Activated naive CD8-positive, alpha-beta T cell treated with anti-CD3 and anti-CD28 coated beads, Interleukin-2, amount 10 ng/mL, durations not matched to agents 7 days and 5 days (primary cell): ENCODE measurements at regions not wholly inside any gene's neighbourhood (a gene's known extent, or its start where the extent isn't known, plus 50 kb on each side); places are given as distances from the start of the nearest gene placed in this dataset.
"Not testable (repeated sequence)": the region's sequence is repeated elsewhere in the genome, so short reads cannot be mapped to it uniquely, and the experiment has no call there.

ENCODE experiments used
- ATAC-seq: fragments of 150-1000 bp; cut with Tn5 transposase; one replicate; pipeline ENCODE4 v1.10.0; 2021; ENCODE audit warnings: low read depth, moderate library complexity
- POLR2A ChIA-PET: fragments of 350-600 bp; sonication (Branson Sonifier 250); formaldehyde crosslinking; loops from one replicate; lab custom pipeline; 2021; ENCODE audit warnings: antibody characterized with exemption; lab: Charles Lee
- DNase-seq: peaks from one replicate; pipeline ENCODE4 v3.0.0; 2021
- H3K27ac Mint-ChIP-seq: one replicate; pipeline ENCODE4 v1.8.0; 2022; ENCODE audit warnings: mild to moderate bottlenecking, mixed read lengths
- H3K27me3 Mint-ChIP-seq: one replicate; pipeline ENCODE4 v1.8.0; 2022; ENCODE audit warnings: mild to moderate bottlenecking, moderate library complexity, mixed read lengths
- H3K36me3 Mint-ChIP-seq: one replicate; pipeline ENCODE4 v1.8.0; 2021; ENCODE audit warnings: mild to moderate bottlenecking, mixed read lengths
- H3K4me1 Mint-ChIP-seq: one replicate; pipeline ENCODE4 v1.8.0; 2021; ENCODE audit warnings: mixed read lengths
- H3K4me3 Mint-ChIP-seq: one replicate; pipeline ENCODE4 v1.8.0; 2022; ENCODE audit warnings: mild to moderate bottlenecking, moderate library complexity, mixed read lengths
- H3K9me3 Mint-ChIP-seq: one replicate; pipeline ENCODE4 v1.8.0; 2021; ENCODE audit warnings: mixed read lengths

- POLR2A ChIA-PET = no interaction called here
- H3K36me3 Mint-ChIP-seq = no peaks in the 10 kb centered on the region
- peaks cover 3% of the 10 kb centered on the region for H3K9me3 Mint-ChIP-seq
- no peak for ATAC-seq
- no peaks in the 10 kb centered on the region for H3K27me3 Mint-ChIP-seq
- H3K4me3 Mint-ChIP-seq = no peak overlapping the region
- DNase-seq = no peak
- H3K27ac Mint-ChIP-seq = no peak overlapping the region
- no peaks in the 10 kb centered on the region for H3K4me1 Mint-ChIP-seq
Measured at GRCh38 chr7:79922894-79923293, 211.7 kb upstream of the GNAI1 start.

- ATAC-seq (no peak), DNase-seq (no peak)
- no peak overlapping the region for H3K4me3 Mint-ChIP-seq
- no peaks in the 10 kb centered on the region for H3K27me3 Mint-ChIP-seq
- H3K9me3 Mint-ChIP-seq = peaks cover 3% of the 10 kb centered on the region
- POLR2A ChIA-PET = no interaction called here
- no peak overlapping the region for H3K27ac Mint-ChIP-seq
- peaks cover 5% of the 10 kb centered on the region for H3K36me3 Mint-ChIP-seq
- H3K4me1 Mint-ChIP-seq = peaks cover 3% of the 10 kb centered on the region
Measured at GRCh38 chr7:79921976-79922375, 212.7 kb upstream of the GNAI1 start.

GRCh38 chr7:79918632-79919031 lies 216.0 kb upstream of the GNAI1 start:
- H3K27me3 Mint-ChIP-seq, POLR2A ChIA-PET, H3K4me3 Mint-ChIP-seq, ATAC-seq, H3K9me3 Mint-ChIP-seq, DNase-seq, H3K27ac Mint-ChIP-seq: not testable (repeated sequence)
- Mint-ChIP-seq H3K36me3 (peaks cover 15% of the 10 kb centered on the region), H3K4me1 (peaks cover 19% of the 10 kb centered on the region)

- not testable (repeated sequence) for DNase-seq
Measured at GRCh38 chr7:79915346-79915745, 219.3 kb upstream of the GNAI1 start.

GRCh38 chr7:79912213-79912633 lies 222.4 kb upstream of the GNAI1 start:
- Mint-ChIP-seq H3K9me3 (no peaks in the 10 kb centered on the region), H3K27ac (peak overlapping the region; percentile 86), H3K36me3 (peaks cover 14% of the 10 kb centered on the region), H3K4me3 (peak overlapping the region; percentile 71), H3K27me3 (peaks cover 5% of the 10 kb centered on the region), H3K4me1 (peaks cover 47% of the 10 kb centered on the region)
- POLR2A ChIA-PET = interaction anchor here (1.3 kb wide), 1 partner anchor 64 kb away, joined by 4 read pairs; no protein-coding TSS in a partner anchor
- ATAC-seq = peak; percentile 92
- no peak for DNase-seq

More at GRCh38 chr7:79915346-79915745, 219.3 kb upstream of the GNAI1 start:
- ATAC-seq, POLR2A ChIA-PET, H3K9me3 Mint-ChIP-seq, H3K27me3 Mint-ChIP-seq: not testable (repeated sequence)
- peak overlapping the region; percentile 44 for H3K4me3 Mint-ChIP-seq
- H3K27ac Mint-ChIP-seq = peak overlapping the region; percentile 42
- peaks cover 44% of the 10 kb centered on the region for H3K4me1 Mint-ChIP-seq
- peaks cover 17% of the 10 kb centered on the region for H3K36me3 Mint-ChIP-seq

GRCh38 chr7:79911420-79911819 lies 223.2 kb upstream of the GNAI1 start:
- Mint-ChIP-seq H3K4me1 (peaks cover 44% of the 10 kb centered on the region), H3K27me3 (peaks cover 5% of the 10 kb centered on the region), H3K9me3 (no peaks in the 10 kb centered on the region), H3K36me3 (peaks cover 9% of the 10 kb centered on the region), H3K27ac (peak overlapping the region; percentile 86), H3K4me3 (peak overlapping the region; percentile 71)
- POLR2A ChIA-PET = interaction anchor here (1.3 kb wide), 1 partner anchor 65 kb away, joined by 4 read pairs; no protein-coding TSS in a partner anchor
- ATAC-seq = peak; percentile 25
- no peak for DNase-seq

GRCh38 chr7:79909176-79909575 lies 225.5 kb upstream of the GNAI1 start:
- H3K4me3 Mint-ChIP-seq = no peak overlapping the region
- H3K9me3 Mint-ChIP-seq = no peaks in the 10 kb centered on the region
- H3K4me1 Mint-ChIP-seq = peaks cover 30% of the 10 kb centered on the region
- no peak overlapping the region for H3K27ac Mint-ChIP-seq
- H3K36me3 Mint-ChIP-seq = peaks cover 3% of the 10 kb centered on the region
- ATAC-seq (no peak), DNase-seq (no peak)
- POLR2A ChIA-PET = no interaction called here
- H3K27me3 Mint-ChIP-seq = peaks cover 5% of the 10 kb centered on the region

GRCh38 chr7:79897166-79897565 lies 237.5 kb upstream of the GNAI1 start:
- Mint-ChIP-seq H3K36me3 (peaks cover 3% of the 10 kb centered on the region), H3K4me1 (no peaks in the 10 kb centered on the region)
- no peak for DNase-seq

GRCh38 chr7:79893991-79894390 lies 240.6 kb upstream of the GNAI1 start:
- no peak overlapping the region for H3K4me3 Mint-ChIP-seq
- POLR2A ChIA-PET = no interaction called here
- H3K4me1 Mint-ChIP-seq = no peaks in the 10 kb centered on the region
- H3K9me3 Mint-ChIP-seq = no peaks in the 10 kb centered on the region
- ATAC-seq (no peak), DNase-seq (no peak)
- H3K27me3 Mint-ChIP-seq = peaks cover 2% of the 10 kb centered on the region
- H3K36me3 Mint-ChIP-seq = peaks cover 2% of the 10 kb centered on the region
- H3K27ac Mint-ChIP-seq = no peak overlapping the region

More at GRCh38 chr7:79897166-79897565, 237.5 kb upstream of the GNAI1 start:
- POLR2A ChIA-PET = no interaction called here
- peaks cover 2% of the 10 kb centered on the region for H3K27me3 Mint-ChIP-seq
- no peak overlapping the region for H3K4me3 Mint-ChIP-seq
- ATAC-seq = no peak
- H3K27ac Mint-ChIP-seq = no peak overlapping the region
- no peaks in the 10 kb centered on the region for H3K9me3 Mint-ChIP-seq

GRCh38 chr7:79882922-79883321 lies 251.7 kb upstream of the GNAI1 start:
- H3K27ac Mint-ChIP-seq = no peak overlapping the region
- no peak for ATAC-seq
- H3K27me3 Mint-ChIP-seq = no peaks in the 10 kb centered on the region
- no peaks in the 10 kb centered on the region for H3K4me1 Mint-ChIP-seq
- no peaks in the 10 kb centered on the region for H3K9me3 Mint-ChIP-seq
- no peak overlapping the region for H3K4me3 Mint-ChIP-seq
- POLR2A ChIA-PET = no interaction called here
- no peaks in the 10 kb centered on the region for H3K36me3 Mint-ChIP-seq
- no peak for DNase-seq

- H3K4me1 Mint-ChIP-seq = no peaks in the 10 kb centered on the region
Measured at GRCh38 chr7:79880312-79880711, 254.3 kb upstream of the GNAI1 start.

GRCh38 chr7:79877874-79878465 lies 256.7 kb upstream of the GNAI1 start:
- no peak for DNase-seq
- no peak overlapping the region for H3K27ac Mint-ChIP-seq
- peaks cover 2% of the 10 kb centered on the region for H3K36me3 Mint-ChIP-seq
- H3K4me1 Mint-ChIP-seq = no peaks in the 10 kb centered on the region
- no peaks in the 10 kb centered on the region for H3K9me3 Mint-ChIP-seq
- no peak for ATAC-seq
- H3K27me3 Mint-ChIP-seq = peaks cover 2% of the 10 kb centered on the region
- POLR2A ChIA-PET = no interaction called here
- no peak overlapping the region for H3K4me3 Mint-ChIP-seq

More at GRCh38 chr7:79880312-79880711, 254.3 kb upstream of the GNAI1 start:
- Mint-ChIP-seq H3K9me3 (no peaks in the 10 kb centered on the region), H3K36me3 (peaks cover 2% of the 10 kb centered on the region), H3K4me3 (no peak overlapping the region), H3K27ac (no peak overlapping the region), H3K27me3 (peaks cover 2% of the 10 kb centered on the region)
- POLR2A ChIA-PET = no interaction called here
- DNase-seq = no peak
- no peak for ATAC-seq

- ATAC-seq (peak; percentile 14), DNase-seq (no peak)
- POLR2A ChIA-PET = no interaction called here
- peaks cover 2% of the 10 kb centered on the region for H3K36me3 Mint-ChIP-seq
- no peaks in the 10 kb centered on the region for H3K9me3 Mint-ChIP-seq
- H3K4me1 Mint-ChIP-seq = no peaks in the 10 kb centered on the region
- peaks cover 2% of the 10 kb centered on the region for H3K27me3 Mint-ChIP-seq
- H3K4me3 Mint-ChIP-seq = no peak overlapping the region
- H3K27ac Mint-ChIP-seq = no peak overlapping the region
Measured at GRCh38 chr7:79876848-79877252, 257.8 kb upstream of the GNAI1 start.

- POLR2A ChIA-PET = no interaction called here
Measured at GRCh38 chr7:79874797-79875196, 259.8 kb upstream of the GNAI1 start.

More at GRCh38 chr7:79874797-79875196, 259.8 kb upstream of the GNAI1 start:
- DNase-seq (no peak), ATAC-seq (no peak)
- Mint-ChIP-seq H3K4me1 (no peaks in the 10 kb centered on the region), H3K4me3 (no peak overlapping the region), H3K36me3 (peaks cover 2% of the 10 kb centered on the region), H3K27me3 (peaks cover 2% of the 10 kb centered on the region), H3K27ac (no peak overlapping the region), H3K9me3 (no peaks in the 10 kb centered on the region)
